Astrocyte of the spinal cord (primary cell): ENCODE measurements at regions not wholly inside any gene's neighbourhood (a gene's known extent, or its start where the extent isn't known, plus 50 kb on each side); places are given as distances from the start of the nearest gene placed in this dataset.

Source experiments
- DNase-seq: peaks from one replicate; pipeline ENCODE4 v3.0.0; 2011; ENCODE audit warnings: low read depth, low spot score
- H3K4me3 ChIP-seq: 2 replicates; pipeline ENCODE4 v1.5.1; 2011; ENCODE audit warnings: low read depth, mild to moderate bottlenecking, low read length, moderate library complexity
- CTCF ChIP-seq: IDR thresholded peaks from 2 replicates; pipeline ENCODE4 v1.5.1; 2012; ENCODE audit warnings: low read depth, mild to moderate bottlenecking, low read length, inconsistent platforms
- in situ Hi-C: cut with HindIII; loops from 2 replicates; pipeline ENCODE4 v1.10.0; 2017; ENCODE audit warnings: low sequenced_read_pairs

GRCh38 chr2:150885774-150886386, 375.8 kb downstream of the RBM43 start:
- no peak overlapping the region for H3K4me3 ChIP-seq
- no peak for DNase-seq
- TF ChIP-seq CTCF: no peak
- in situ Hi-C loops: no loop called here

- no peak overlapping the region for H3K4me3 ChIP-seq
- no peak for TF ChIP-seq CTCF
- in situ Hi-C loops: no loop called here
- no peak for DNase-seq
Observed at GRCh38 chr2:150885236-150885635, 376.4 kb downstream of the RBM43 start.

GRCh38 chr2:150883613-150883895, 378.1 kb downstream of the RBM43 start:
- no peak for TF ChIP-seq CTCF
- H3K4me3 ChIP-seq: no peak overlapping the region
- DNase-seq: no peak
- in situ Hi-C loops: no loop called here

GRCh38 chr2:150882751-150883612, 378.7 kb downstream of the RBM43 start:
- no peak for TF ChIP-seq CTCF
- DNase-seq: no peak
- in situ Hi-C loops: no loop called here
- no peak overlapping the region for H3K4me3 ChIP-seq

- no peak for DNase-seq
- in situ Hi-C loops: no loop called here
- H3K4me3 ChIP-seq: no peak overlapping the region
- no peak for TF ChIP-seq CTCF
Observed at GRCh38 chr2:150880986-150881385, 380.7 kb downstream of the RBM43 start.

GRCh38 chr2:150878356-150878755, 383.3 kb downstream of the RBM43 start:
- no peak for TF ChIP-seq CTCF
- in situ Hi-C loops: no loop called here
- peak; percentile 23 for DNase-seq
- H3K4me3 ChIP-seq: no peak overlapping the region
